ENCODE measurements at regions not wholly inside any gene's neighbourhood (a gene's known extent, or its start where the extent isn't known, plus 50 kb on each side); places are given as distances from the start of the nearest gene placed in this dataset.

DNA sequence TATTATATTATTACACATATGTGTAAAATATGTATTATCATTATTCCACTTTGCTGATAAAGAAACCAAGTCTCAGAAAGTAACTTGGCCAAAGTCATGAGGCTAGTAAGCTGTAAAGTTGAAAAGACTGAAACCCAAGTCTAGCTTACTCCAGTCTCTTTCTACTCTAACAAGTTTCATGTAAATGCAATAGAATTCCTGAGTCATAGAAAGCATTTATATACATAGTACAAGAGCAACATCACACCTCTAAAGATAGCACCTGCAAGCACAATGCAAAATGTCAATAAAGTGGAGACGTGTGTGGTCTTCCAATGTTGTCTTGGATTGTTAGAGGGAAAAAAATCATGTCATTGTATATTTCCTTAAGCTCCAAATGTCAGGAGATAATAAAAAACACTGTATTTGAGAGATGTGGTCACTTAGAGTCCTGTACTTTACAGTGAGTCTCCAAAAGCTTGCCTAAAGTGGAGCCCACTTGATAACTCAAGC, 430.3 kb upstream of the NRP1 start:
- in situ Hi-C loops (cut with HindIII; ENCODE audit: low sequenced_read_pairs): no loop called here
- no peak for DNase-seq (ENCODE audit: low read depth)
- no peak for TF ChIP-seq CTCF (IDR thresholded peaks at IDR 0.05; ENCODE audit: low read depth, low read length, missing control alignments)

DNA sequence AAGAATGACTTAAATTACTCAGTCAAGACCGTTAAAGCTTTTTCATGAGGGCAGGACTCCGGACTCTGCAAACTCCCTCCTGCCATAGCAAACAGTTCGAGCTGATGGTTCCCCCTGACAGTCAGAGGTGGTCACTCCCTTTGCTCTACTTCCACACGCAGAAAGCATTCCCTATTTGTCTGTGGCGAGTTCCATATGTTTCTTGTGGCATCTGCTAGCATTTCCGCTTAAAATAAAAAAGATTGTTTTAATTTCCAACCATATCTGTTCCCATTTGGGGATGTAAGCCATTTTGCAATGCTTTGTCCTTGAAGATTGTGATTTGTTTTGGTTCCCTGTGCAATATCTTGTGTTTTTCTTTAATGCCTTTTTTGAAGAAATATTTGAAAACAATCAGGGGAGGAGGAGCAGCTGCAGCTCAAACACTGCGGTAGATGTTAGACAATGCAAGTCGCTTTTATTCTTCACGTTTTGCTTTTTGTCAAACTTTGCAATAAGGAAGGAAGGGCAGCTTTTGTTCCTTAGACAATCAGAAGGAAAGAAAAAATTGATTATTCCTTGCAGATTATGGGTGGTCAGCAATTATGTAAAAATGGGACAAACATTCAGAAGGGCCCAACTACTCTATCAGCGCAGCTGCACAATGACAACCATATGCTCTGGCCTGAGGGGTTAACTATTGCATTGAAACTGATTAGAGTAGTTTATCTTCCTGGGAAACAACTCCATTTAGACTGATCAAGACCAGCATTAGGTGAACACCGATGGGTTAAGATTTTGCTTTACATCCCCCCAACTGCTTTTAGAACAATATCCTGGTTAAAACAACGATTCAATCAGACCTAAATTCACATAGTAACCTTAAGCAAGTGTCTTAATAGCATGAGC, 425.8 kb upstream of the NRP1 start:
- H3K4me3 ChIP-seq (ENCODE audit: low read depth, low read length): no peak overlapping the region
- no peak for DNase-seq (ENCODE audit: low read depth)
- in situ Hi-C loops (cut with HindIII; ENCODE audit: low sequenced_read_pairs): no loop called here
- TF ChIP-seq CTCF (IDR thresholded peaks at IDR 0.05; ENCODE audit: low read depth, low read length, missing control alignments): no peak

More for the DNA sequence above, 430.3 kb upstream of the NRP1 start:
- H3K4me3 ChIP-seq (ENCODE audit: low read depth, low read length): no peak overlapping the region

DNA sequence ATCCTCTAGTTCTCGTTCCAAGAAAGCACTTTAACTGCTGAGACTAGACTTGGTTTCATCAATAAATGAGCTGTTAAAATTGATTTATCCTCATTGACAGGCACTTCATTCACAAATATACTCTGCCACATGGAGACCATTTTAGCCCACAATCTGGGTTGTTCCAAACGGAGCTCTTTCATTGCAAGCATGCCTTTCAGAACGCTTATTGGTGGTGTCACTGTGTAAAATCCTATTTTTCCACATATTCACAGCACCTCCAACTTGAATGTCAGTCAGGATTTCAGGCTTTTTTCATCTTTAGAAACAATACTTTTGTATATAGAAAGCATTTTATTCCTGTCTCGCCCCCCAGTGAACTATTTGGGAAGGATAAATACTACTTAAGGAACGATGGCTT, 424.7 kb upstream of the NRP1 start:
- H3K4me3 ChIP-seq (ENCODE audit: low read depth, low read length): no peak overlapping the region
- no peak for TF ChIP-seq CTCF (IDR thresholded peaks at IDR 0.05; ENCODE audit: low read depth, low read length, missing control alignments)
- in situ Hi-C loops (cut with HindIII; ENCODE audit: low sequenced_read_pairs): no loop called here
- DNase-seq (ENCODE audit: low read depth): no peak

- in situ Hi-C loops (cut with HindIII; ENCODE audit: low sequenced_read_pairs): no loop called here
- no peak overlapping the region for H3K4me3 ChIP-seq (ENCODE audit: low read depth, low read length)
- no peak for TF ChIP-seq CTCF (IDR thresholded peaks at IDR 0.05; ENCODE audit: low read depth, low read length, missing control alignments)
- no peak for DNase-seq (ENCODE audit: low read depth)
Measured at GRCh38 chr10:33758299-33758698, 423.8 kb upstream of the NRP1 start.

GRCh38 chr10:33754052-33754451, 419.6 kb upstream of the NRP1 start:
- TF ChIP-seq CTCF (IDR thresholded peaks at IDR 0.05; ENCODE audit: low read depth, low read length, missing control alignments): no peak
- DNase-seq (ENCODE audit: low read depth): no peak
- in situ Hi-C loops (cut with HindIII; ENCODE audit: low sequenced_read_pairs): no loop called here
- no peak overlapping the region for H3K4me3 ChIP-seq (ENCODE audit: low read depth, low read length)

DNA sequence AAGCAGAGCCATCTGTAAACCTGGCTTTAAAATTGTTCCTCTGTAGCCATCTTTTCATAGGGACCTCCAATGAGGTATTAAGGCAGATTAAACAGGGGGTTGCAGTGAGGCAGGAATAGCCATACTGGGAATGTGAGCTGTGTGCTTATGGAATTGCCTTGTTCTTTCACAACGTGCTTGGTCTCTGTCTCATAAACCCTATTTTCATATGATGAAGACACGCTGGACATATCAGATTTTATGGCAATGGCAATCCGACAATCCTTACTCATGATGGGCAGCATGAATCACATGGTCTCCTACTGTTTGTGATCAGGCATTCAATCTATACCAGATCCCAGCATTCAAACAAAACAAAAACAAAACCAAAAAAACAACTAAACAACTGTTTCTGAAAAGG, 418.9 kb upstream of the NRP1 start:
- no peak overlapping the region for H3K4me3 ChIP-seq (ENCODE audit: low read depth, low read length)
- TF ChIP-seq CTCF (IDR thresholded peaks at IDR 0.05; ENCODE audit: low read depth, low read length, missing control alignments): no peak

More for the DNA sequence above, 418.9 kb upstream of the NRP1 start:
- in situ Hi-C loops (cut with HindIII; ENCODE audit: low sequenced_read_pairs): no loop called here
- no peak for DNase-seq (ENCODE audit: low read depth)

Data from astrocyte of the cerebellum (primary cell).